GM19467 (cell line): ENCODE measurements at regions not wholly inside any gene's neighbourhood (a gene's known extent, or its start where the extent isn't known, plus 50 kb on each side); places are given as distances from the start of the nearest gene placed in this dataset.
"Not testable (repeated sequence)": the region's sequence is repeated elsewhere in the genome, so short reads cannot be mapped to it uniquely, and the experiment has no call there.

Source experiments
- ATAC-seq: cut with Tn5 transposase; IDR thresholded peaks from one replicate; pipeline ENCODE4 v1.9.1; 2021; ENCODE audit warnings: mild to moderate bottlenecking, moderate library complexity; ENCODE audit not compliant: unreplicated experiment

DNA sequence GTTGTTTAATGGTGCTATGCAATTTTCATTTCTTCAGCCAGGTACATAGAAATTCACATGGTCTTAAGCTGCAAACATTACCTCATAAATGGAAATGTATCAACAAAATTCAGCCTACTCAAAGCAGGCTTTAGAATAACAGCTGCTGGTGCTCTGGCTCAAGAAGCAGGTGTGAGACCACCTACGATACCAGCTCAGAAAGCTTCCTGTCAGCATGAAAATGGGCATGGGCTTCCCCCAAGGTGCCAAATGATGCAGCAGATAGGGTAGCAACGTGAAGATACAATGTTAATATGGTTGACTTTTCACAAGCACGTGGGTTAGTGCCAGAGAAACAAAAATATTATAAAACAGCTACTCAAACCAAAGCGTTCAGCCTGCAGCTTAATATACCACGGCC lies 343.4 kb upstream of the PRICKLE1 start:
- ATAC-seq: no peak

DNA sequence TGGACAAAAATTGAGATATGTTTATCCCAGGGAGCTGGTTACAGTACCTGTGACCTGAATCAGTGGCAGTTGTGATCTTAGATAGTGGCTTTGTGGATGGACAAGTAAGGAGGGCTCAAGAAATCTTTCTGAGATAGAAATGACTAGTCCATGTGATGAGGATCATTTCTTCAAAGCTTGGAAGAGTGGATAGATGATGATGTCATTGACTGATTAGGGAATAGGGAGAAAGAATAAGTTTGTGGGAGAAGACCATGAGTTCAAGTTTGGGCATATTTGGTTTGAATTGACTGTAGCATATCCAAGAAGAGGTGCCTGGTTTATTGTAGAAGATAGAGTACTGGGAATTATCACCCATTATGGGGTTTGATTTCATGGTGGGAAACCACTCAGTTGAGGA lies 336.7 kb upstream of the PRICKLE1 start:
- no peak for ATAC-seq

DNA sequence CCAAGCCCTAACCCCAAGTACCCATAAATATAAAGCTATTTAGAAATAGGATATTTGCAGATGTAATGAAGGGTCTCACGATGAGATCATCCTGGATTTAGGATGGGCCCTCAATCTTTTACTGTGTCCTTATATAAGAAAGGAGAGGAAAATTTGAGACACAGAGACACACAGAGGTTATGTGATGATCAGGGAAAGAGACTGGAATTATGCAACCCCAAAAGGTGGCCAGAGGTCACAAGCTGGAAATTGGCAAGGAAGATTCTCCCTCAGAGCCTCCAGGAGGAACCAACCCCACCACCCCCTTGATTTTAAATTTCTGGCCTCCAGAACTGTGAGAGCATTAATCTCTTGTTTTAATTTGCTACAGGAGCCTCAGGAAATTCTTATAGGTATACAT lies 334.9 kb upstream of the PRICKLE1 start:
- ATAC-seq: no peak

DNA sequence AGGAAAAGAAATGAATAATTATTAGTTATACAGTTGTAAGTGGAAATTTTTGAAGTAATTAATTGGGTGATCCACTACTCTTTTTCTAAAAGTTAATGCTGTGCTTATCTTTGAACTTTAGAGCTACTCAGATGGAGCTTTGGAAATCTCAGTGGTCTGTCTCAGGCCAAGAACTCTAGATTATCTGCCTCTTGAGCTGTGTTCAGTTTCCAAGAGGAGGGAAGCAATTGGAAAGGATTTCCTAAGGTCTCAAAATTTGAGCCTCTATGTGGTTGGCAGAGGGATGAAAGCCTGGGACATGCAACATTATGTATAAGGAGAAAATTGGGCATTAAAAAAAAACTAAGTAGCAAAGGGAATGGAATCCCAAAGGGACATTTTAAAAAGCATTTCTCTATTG lies 334.0 kb upstream of the PRICKLE1 start:
- ATAC-seq: no peak

DNA sequence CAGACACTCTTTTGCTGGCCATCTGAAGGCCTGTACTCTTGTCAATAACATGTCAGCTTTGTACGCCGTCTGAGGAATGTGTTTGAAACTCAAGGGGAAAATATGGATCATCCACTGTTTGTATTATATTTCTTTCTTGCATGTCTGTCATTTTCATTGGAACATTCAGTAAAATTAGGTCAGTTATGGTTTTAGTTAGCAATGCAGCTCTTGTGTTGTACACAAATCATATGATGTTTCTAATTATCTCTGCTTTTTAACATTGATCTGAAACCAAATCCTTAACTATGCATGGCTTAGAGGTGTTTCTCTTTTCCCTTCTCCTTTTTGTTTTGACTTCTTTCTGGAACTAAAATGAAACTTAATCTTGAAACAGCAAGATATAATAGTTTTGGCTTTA lies 333.6 kb upstream of the PRICKLE1 start:
- no peak for ATAC-seq

DNA sequence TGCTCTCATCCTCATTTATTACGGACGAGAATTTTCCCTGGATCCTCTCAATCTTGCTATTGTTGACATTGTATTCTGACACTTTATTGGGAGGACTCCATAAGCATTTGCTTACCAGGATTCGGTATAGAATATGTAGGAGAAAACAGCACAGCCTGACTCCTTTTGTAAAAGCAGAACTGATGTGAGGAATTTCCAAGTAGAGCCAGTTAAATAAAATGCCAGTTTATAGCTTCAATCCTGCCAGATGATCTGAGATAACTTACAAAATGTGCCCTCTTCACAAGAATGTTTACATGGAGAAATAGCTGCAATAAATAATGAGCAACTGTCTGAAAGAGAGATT lies 332.9 kb upstream of the PRICKLE1 start:
- no peak for ATAC-seq

DNA sequence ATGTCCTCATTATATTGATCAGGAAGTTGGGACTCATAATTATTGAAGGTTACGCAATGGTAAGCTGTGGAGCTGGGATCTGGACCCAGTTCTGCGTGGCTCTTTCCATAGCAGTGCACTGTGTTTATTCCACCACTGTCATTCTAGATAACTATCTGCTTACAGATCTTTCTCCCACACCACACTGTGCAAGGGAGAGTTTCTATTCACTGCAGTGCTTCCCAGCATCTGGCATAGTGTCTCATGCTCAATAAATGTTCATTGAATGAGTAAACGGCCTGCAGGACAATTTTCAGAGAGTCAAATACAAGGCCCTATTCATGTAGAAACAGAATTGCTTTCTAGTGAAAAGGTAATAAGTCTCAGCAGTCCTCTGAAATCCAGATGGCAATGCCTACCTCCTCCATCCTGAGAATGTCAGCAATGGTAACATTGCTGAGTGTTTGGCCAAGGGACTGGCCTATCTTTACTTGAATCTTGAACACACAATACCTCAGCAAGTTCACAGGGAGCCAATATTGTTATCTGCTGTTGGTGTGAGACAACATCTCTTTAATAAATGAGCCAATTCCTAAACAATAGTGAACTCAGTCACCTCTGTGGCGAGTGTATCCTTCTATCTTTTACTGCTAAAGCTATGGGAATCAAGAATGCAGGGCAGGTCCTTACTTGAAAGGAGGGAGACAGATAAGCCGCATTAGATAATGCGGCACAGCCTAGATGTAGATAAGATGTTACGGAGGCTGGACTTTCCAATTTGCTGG lies 332.4 kb upstream of the PRICKLE1 start:
- no peak for ATAC-seq

DNA sequence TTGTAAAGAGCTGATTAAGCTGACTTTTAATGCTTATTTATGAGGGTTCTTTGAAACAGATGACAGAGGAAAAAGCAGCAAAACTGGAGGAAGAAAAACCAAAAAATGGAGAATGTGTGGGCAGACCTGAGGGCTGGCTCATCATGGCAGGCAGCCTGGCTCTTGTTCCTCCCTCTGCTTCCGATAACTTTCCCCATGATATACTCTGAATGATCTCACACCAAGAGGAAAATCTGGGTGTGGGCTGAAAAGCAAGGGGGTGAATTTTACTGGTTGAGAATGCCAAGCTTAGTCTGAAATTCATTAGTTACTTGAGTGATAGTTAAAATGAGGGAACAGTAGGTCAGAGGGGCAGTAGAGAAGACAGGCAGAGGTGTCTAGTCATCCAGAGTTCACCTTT lies 330.1 kb upstream of the PRICKLE1 start:
- no peak for ATAC-seq

DNA sequence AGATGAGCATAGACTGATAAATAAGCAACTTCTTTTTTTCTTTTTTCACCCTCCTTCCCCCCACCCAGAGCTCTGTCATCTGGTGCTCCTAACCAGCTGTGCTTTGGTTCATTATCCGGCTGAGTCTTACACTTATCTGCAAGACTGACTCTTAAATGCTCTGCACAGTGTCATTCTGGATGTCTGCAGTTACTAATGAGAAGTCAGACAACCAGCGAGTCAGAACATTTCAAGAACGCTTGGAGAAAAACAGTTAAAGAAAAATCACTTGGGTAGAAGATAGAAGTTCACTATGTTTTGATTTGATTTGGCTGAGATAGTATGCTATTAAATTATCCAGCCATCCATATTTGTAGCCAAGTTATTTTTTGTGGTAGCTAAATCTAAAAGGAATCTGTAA lies 328.9 kb upstream of the PRICKLE1 start:
- ATAC-seq: no peak

DNA sequence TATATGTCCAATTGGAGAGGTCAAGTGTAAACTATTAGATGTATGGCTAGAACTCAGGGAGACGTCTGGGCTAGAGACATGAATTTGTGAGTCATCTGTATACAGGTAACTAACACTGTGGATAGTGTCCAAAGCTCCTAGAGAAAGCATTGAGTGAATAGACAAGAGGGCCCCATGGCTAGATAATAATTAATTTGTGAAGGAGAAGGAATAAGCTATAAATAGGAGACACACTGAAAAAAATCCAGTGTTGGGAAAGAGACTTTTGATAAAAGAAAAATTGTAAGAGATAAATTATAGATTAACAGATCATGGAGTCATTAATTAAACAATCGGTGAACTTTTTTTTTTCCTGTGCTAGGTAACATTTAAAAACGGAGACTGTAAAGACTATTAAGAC lies 326.6 kb upstream of the PRICKLE1 start:
- no peak for ATAC-seq

DNA sequence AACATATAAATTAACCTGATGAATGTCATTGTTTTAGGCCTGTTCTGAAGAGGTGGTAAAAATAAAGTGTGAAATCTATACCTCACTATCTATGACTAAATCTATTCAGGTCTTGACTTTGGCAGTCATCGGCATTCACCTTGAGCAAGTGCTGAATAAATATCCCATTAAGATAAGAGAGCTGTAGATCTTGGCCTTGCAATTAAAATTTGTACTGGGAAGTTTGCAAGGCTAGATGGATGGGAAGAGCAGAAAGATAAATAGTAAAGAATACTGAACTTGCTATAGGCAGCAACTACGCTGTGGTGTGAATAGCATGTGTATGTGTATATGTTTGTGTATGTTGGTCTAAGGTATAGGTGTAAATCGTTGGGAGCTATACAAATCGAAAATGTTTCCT lies 325.9 kb upstream of the PRICKLE1 start:
- ATAC-seq: no peak

DNA sequence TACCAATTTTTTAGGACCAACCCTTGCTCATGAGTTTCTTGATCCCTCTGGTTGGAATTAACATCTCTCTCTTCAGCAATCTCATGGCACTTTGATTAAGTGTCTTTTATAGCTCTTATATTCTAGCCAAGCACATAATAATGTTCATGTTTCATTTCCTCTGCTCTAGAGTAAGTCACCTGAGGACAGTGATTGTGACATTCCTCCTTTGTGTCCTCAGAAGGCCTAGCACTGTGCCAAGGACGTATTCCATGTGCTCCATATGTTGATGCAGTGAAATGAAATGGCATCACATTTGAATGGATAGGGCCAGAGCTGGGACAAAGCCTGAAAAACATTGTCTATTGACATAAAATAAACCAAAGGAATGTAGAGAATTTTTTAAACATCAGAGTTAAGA lies 322.8 kb upstream of the PRICKLE1 start:
- ATAC-seq: no peak

DNA sequence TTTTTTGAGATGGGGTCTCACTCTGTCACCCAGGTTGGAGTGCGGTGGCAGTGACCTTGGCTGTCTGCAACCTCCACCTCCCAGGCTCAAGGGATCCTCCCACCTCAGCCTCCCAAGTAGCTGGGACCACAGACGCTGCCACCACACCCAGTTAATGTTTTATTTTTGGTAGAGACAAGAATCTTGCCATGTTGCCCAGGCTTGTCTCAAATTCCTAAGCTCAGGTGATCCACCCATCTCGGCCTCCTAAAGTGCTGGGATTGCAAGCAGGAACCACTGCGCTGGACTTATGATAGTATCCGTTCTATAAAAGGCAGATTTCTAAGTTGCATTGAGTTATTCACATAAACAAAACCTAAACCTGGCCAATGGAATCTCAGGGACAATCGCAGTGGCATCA lies 321.1 kb upstream of the PRICKLE1 start:
- no peak for ATAC-seq

DNA sequence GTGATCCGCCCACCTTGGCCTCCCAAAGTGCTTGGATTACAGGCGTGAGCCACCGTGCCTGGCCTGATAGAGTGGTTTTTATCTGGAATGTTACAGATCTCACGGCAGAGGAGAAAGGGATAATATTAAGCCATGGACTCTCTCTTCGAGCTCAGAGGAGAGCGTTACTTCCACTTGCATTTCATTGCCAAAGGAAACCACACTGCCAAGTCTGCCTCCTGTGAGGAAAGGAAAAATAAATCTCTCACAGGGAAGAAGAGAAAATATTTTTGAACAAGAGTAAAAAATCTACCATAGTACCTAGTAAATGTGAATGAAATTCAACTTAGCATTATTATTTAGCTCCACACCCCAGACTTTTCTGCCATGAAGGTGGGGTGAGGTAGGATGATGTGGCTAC lies 319.2 kb upstream of the PRICKLE1 start:
- ATAC-seq: no peak

DNA sequence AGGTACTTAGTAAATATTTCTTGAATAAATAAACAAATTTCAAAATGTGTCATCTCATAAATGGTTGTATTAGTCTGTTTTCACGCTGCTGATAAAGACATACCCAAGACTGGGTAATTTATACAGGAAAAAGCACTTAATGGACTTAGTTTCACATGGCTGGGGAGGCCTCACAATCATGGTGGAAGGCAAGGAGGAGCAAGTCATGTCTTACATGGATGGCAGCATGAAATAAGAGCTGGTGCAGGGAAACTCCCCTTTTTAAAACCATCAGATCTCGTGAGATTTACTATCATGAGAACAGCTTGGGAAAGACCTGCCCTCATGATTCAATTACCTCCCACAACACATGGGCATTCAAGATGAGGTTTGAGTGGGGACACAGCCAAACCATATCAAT lies 317.3 kb upstream of the PRICKLE1 start:
- ATAC-seq: not testable (repeated sequence)

DNA sequence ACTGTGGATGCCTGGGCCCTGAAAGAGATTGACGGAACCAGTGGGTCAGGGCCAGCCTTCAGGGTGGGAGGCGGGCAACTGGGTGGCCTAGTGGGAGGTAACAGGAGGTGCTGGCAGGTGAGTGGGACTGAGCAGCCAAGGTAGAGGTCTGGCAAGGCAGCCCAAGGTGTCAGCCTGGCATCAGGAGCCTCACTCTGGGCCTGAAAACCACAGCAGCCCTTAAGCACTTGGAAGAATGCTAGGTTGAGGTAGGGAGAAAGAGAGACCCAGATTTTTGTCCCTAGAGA lies 315.8 kb upstream of the PRICKLE1 start:
- no peak for ATAC-seq

DNA sequence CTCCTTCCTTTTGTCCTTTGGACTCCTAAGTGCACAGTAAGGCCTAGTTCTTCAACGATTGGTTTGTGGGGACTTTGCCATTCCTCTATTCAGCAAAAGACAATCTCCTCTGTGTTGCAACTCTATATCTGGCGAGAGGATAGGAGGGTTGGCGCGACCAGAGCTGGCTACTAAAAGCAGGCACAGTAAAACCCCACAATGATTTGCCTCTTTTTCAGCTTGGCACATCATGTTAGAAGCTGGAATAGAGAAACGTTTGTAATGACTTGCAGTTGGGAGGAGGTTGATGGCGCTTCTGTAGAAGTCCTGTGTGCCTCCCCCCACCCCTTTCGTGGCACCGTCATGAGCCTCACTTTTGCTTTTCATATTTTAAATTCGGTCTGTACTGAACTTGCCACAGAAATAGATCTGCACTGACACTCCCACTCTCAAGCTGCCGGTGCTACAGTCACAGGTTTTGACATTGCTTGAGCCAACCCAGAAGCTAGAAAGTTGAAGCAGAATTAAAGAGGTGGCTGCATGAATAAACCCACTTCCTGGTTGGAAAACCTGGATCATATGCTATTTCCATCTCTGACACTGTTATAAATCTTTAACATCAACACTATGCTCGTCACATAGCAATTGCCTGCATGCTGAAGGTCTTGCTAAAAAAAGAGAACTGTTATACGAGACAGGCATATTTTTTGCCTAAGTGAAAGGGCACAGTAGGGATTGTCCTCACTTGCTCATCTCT lies 315.3 kb upstream of the PRICKLE1 start:
- ATAC-seq: no peak

DNA sequence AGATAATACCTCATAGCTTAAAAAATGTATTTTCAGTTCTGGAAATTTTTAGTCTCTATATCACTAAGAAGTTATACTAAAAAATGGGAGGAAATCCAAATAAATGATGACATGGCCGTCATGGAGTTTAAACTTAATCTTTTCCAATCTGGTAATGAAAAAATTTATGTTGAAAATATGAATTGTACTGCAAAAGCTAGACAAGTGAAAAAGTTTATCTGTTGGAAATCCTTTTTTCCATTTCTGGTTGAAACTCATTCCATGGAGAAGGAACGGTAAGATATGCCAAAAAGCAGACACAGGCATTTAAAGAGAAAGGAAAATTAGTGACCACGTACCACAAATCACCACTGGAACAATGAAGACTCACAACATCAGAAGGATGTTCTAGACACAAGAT lies 314.2 kb upstream of the PRICKLE1 start:
- no peak for ATAC-seq

DNA sequence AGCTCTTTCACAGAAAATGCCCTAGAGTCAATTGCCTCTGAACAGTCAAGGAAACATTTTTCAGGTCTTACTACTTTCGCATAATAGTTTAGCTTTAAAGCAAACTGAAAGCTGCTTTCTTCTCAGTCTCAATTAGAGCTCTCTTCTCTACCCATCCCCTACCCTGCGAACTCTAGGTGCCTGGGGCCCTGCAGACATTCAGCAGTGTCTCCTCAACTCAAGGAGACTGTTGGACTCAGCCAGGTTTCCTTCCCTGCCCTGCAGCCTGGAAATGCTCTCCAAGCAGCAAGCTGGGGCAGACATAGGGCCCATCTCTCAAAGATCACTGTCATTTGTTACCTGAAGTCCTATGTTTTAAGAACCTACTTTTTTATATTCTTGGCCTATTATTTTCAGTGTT lies 312.5 kb upstream of the PRICKLE1 start:
- no peak for ATAC-seq

DNA sequence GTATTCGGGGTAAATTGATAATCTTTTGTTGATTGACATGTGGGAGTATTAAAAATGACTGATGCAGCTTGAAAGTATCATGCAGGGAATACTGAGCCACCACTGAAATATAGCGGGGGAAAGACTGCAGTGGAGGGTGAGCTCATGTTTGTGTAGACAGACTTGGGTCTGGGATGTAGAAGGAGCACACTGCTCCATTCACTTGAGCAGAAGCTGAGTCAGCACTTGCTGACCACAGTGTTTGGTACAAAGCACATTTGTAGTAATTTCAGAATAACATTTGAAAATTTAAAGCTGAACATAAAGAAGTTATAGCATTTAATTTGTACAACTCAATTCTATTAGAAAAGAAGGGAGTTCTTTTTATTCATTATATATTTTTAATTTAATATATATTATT lies 304.3 kb upstream of the PRICKLE1 start:
- no peak for ATAC-seq

DNA sequence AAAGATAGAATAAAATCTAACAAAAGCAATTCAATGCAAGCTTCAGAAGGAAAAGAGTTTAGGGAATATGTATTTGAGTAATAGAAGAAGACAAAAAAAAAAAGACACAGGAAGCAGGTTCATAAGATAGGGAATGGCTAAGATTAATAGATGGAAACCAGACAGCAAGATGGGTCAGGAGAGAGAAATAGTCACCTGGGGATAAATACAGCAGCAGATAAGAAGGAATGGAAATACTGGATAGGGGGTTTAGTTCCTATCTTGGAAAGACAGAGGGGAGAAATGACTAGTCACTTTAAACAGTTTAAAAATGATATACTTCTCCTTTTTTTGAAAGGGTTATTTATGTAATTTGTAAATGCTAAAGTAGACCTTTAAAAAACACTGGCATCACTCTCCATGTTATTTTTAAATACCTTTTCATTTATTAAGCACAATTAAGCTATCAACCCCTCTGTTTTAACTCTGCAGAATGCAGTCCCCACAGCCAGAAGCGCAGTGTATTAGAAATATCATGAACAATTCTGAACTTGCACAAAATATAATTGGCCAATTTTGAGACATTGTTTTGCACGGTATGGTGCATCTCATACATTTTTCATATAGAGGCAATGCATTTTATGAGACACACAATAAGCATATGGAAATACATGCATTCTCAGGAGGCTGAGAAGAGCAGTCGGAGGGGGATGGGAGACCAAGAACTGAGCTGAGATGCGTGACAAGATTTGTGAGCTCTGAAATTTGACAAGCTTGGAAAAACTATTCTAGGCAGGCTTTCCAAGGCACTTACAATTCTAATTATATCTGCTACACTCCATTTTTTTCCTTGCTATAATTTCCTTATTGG lies 303.4 kb upstream of the PRICKLE1 start:
- ATAC-seq: no peak

DNA sequence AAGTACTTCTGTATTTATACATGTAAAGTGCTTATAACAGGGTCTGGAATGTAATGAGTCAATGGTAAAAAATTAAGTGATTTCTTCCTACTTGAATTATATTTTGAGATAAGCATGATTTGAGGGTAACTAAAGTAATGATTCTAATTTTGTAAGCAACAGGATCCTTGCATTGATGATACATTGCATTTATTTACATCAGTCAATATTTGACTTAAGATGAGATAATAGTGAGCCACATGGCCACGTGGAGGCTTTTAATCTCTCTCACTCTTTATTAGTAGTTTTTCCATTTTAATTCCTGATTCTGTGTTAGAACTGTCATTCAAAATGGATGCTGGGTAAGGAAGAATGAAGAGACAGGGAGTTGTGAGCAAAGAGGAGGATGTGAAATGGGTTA lies 298.1 kb upstream of the PRICKLE1 start:
- no peak for ATAC-seq
